Liver (tissue), 7 donors: ENCODE measurements at regions not wholly inside any gene's neighbourhood (a gene's known extent, or its start where the extent isn't known, plus 50 kb on each side); places are given as distances from the start of the nearest gene placed in this dataset.

Experiments used
- DNase-seq: peaks from one replicate; pipeline ENCODE4 v3.0.0-alpha.2; 2017; ENCODE audit warnings: low spot score
- H3K27ac ChIP-seq, 2 donors: one replicate each; pipeline ENCODE4 v1.7.0; 2013; ENCODE audit warnings: inconsistent platforms in 2 of 2, low read length in 2 of 2, control low read depth in 1 of 2, low read depth in 1 of 2, mild to moderate bottlenecking in 1 of 2
- H3K27me3 ChIP-seq, 4 donors: one replicate each; pipeline versions ENCODE4 v1.6.1 to v1.7.0; 2013; ENCODE audit warnings: low read length in 3 of 4, inconsistent platforms in 1 of 4, mild to moderate bottlenecking in 1 of 4, moderate library complexity in 1 of 4; ENCODE audit not compliant: control insufficient read depth in 4 of 4, insufficient read depth in 4 of 4
- H3K36me3 ChIP-seq, 4 donors: one replicate each; pipeline versions ENCODE4 v1.6.1 to v1.7.0; 2013; ENCODE audit warnings: low read length in 3 of 4, mild to moderate bottlenecking in 3 of 4, low read depth in 1 of 4, moderate library complexity in 1 of 4; ENCODE audit not compliant: control insufficient read depth in 4 of 4, insufficient read depth in 3 of 4
- H3K4me1 ChIP-seq, 4 donors: one replicate each; pipeline versions ENCODE4 v1.6.1 to v1.7.0; 2013; ENCODE audit warnings: low read length in 3 of 4, mild to moderate bottlenecking in 3 of 4, moderate library complexity in 1 of 4; ENCODE audit not compliant: control insufficient read depth in 4 of 4, insufficient read depth in 4 of 4
- H3K4me3 ChIP-seq, 3 donors: one replicate each; pipeline versions ENCODE4 v1.6.1 to v1.7.0; 2013; ENCODE audit warnings: low read length in 3 of 3, control low read depth in 1 of 3, low read depth in 1 of 3, mild to moderate bottlenecking in 1 of 3
- H3K9ac ChIP-seq, 2 donors: one replicate each; pipeline ENCODE4 v1.7.0; 2013; ENCODE audit warnings: low read length in 2 of 2, mild to moderate bottlenecking in 2 of 2, moderate library complexity in 2 of 2, control low read depth in 1 of 2, low read depth in 1 of 2
- H3K9me3 ChIP-seq, 4 donors: one replicate each; pipeline versions ENCODE4 v1.6.1 to v1.7.0; 2013; ENCODE audit warnings: low read length in 3 of 4; ENCODE audit not compliant: control insufficient read depth in 4 of 4
- EGR1 ChIP-seq, 2 donors: IDR thresholded peaks; 2 replicates each; pipeline ENCODE4 v1.6.1; 2016 to 2018; ENCODE audit warnings: antibody characterized with exemption in 2 of 2, low read depth in 2 of 2
- FOXA1 ChIP-seq: IDR thresholded peaks from 2 replicates; pipeline ENCODE4 v1.6.1; 2016; ENCODE audit warnings: antibody characterized with exemption
- FOXA2 ChIP-seq: IDR thresholded peaks from 2 replicates; pipeline ENCODE4 v1.6.1; 2016; ENCODE audit warnings: antibody characterized with exemption
- HNF4A ChIP-seq, 2 donors: conservative IDR thresholded peaks; 2 replicates each; pipeline ENCODE4 v1.6.1; 2016; ENCODE audit warnings: antibody characterized with exemption in 2 of 2, mild to moderate bottlenecking in 2 of 2
- HNF4G ChIP-seq: IDR thresholded peaks from 2 replicates; pipeline ENCODE4 v1.6.1; 2016; ENCODE audit warnings: antibody characterized with exemption
- JUND ChIP-seq, 2 donors: IDR thresholded peaks; 2 replicates each; pipeline ENCODE4 v1.6.1; 2016; ENCODE audit warnings: antibody characterized with exemption in 2 of 2
- RAD21 ChIP-seq, 2 donors: IDR thresholded peaks; 2 replicates each; pipeline ENCODE4 v1.6.1; 2016; ENCODE audit warnings: antibody characterized with exemption in 2 of 2, mild to moderate bottlenecking in 2 of 2
- RXRA ChIP-seq, 2 donors: IDR thresholded peaks; 2 replicates each; pipeline ENCODE4 v1.6.1; 2017 to 2018; ENCODE audit warnings: antibody characterized with exemption in 2 of 2, mild to moderate bottlenecking in 1 of 2
- SP1 ChIP-seq: IDR thresholded peaks from 2 replicates; pipeline ENCODE4 v1.6.1; 2018; ENCODE audit warnings: antibody characterized with exemption, mild to moderate bottlenecking
- TAF1 ChIP-seq: conservative IDR thresholded peaks from 2 replicates; pipeline ENCODE4 v1.6.1; 2016; ENCODE audit warnings: antibody characterized with exemption, mild to moderate bottlenecking
- WGBS: extraction: QIAGEN DNeasy Blood & Tissue Kit; methylation state at CpG from one replicate; pipeline ENCODE4 v1.1.7; 2013; 5-methylcytosine and 5-hydroxymethylcytosine counted together
- TF ChIP-seq, protein P1 (sequence below): IDR thresholded peaks from 2 replicates; pipeline ENCODE4 v1.6.1; 2016; ENCODE audit warnings: antibody characterized with exemption
- TF ChIP-seq, protein P2 (sequence below): IDR thresholded peaks from 2 replicates; pipeline ENCODE4 v1.6.1; 2016; ENCODE audit warnings: antibody characterized with exemption
- TF ChIP-seq, protein P3 (sequence below): IDR thresholded peaks from 2 replicates; pipeline ENCODE4 v1.6.1; 2016; ENCODE audit warnings: antibody characterized with exemption
- donor health status: healthy.
- donor health status: healthy.
- donor health status: healthy.
- donor health status: healthy.

DNA sequence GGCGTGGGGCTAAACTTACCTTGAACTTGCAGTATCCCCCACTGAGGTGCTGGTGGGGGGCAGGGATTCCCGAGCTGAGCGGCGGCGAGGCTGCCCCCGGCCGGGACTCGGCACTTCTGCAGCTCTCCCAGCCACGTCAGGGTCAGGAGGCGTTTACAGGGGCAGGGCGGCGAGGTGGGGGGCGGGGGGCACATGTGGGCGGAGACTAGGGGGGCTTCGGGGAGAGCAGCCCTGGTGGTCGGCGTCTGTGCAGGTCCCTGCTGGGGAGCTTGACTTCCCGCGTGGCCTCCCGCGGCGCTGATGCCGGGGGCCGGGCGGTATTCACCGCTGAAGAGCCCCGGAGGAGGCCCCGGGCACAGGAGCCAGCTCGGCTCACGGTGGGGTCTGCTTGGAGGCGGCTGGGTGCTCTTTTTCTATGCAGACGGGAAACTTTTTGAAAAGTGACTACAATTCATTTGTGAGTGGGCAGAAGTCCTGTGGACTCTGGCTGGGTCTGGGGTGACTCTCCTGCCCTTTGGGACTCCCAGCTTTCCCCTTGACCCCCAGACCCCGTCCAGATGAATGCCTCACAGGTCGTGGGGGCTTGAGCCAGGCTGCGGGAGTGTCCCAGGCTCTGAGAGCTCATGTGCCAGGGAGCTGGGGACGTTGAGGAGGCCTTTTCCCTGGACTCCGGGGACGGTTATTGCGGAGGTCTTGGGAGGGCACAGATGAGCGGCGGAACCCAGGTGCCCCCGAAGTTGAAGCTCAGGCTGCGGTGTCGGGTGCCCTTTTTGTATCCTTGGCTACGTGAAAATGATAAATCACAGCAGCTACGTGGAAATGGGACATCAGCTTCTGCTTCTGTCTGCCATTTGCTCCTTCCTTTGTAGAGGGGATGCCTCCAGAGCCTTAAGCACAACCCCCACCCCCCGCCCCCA, 75.9 kb upstream of the GATA5 start:
- Histone ChIP-seq H3K27me3 (peaks cover 0 to 5% (median 2%) of the 10 kb centered on the region in 4 donors), H3K36me3 (no peaks in the 10 kb centered on the region), H3K9ac (no peak overlapping the region), H3K4me1 (peaks cover 0 to 15% (median 2%) of the 10 kb centered on the region in 4 donors), H3K27ac (no peak overlapping the region), H3K4me3 (no peak overlapping the region), H3K9me3 (no peaks in the 10 kb centered on the region)
- WGBS: 22% methylated on average over 47 of the region's 47 CpGs
- TF ChIP-seq TAF1 (no peak), FOXA2 (no peak), RXRA (IDR thresholded peaks at IDR 0.05) (no peak), HNF4G (no peak), FOXA1 (no peak), SP1 (no peak), JUND (IDR thresholded peaks at IDR 0.05) (no peak), EGR1 (IDR thresholded peaks at IDR 0.05; ENCODE audit: low read depth in 2 of 2) (no peak), HNF4A (conservative IDR thresholded peaks at IDR 0.05) (no peak)
- TF ChIP-seq, protein P1, sequence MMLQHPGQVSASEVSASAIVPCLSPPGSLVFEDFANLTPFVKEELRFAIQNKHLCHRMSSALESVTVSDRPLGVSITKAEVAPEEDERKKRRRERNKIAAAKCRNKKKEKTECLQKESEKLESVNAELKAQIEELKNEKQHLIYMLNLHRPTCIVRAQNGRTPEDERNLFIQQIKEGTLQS: no peak
- TF ChIP-seq, protein P2, sequence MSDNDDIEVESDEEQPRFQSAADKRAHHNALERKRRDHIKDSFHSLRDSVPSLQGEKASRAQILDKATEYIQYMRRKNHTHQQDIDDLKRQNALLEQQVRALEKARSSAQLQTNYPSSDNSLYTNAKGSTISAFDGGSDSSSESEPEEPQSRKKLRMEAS: no peak
- TF ChIP-seq, protein P3, sequence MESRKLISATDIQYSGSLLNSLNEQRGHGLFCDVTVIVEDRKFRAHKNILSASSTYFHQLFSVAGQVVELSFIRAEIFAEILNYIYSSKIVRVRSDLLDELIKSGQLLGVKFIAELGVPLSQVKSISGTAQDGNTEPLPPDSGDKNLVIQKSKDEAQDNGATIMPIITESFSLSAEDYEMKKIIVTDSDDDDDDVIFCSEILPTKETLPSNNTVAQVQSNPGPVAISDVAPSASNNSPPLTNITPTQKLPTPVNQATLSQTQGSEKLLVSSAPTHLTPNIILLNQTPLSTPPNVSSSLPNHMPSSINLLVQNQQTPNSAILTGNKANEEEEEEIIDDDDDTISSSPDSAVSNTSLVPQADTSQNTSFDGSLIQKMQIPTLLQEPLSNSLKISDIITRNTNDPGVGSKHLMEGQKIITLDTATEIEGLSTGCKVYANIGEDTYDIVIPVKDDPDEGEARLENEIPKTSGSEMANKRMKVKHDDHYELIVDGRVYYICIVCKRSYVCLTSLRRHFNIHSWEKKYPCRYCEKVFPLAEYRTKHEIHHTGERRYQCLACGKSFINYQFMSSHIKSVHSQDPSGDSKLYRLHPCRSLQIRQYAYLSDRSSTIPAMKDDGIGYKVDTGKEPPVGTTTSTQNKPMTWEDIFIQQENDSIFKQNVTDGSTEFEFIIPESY: no peak
- no peak for DNase-seq

DNA sequence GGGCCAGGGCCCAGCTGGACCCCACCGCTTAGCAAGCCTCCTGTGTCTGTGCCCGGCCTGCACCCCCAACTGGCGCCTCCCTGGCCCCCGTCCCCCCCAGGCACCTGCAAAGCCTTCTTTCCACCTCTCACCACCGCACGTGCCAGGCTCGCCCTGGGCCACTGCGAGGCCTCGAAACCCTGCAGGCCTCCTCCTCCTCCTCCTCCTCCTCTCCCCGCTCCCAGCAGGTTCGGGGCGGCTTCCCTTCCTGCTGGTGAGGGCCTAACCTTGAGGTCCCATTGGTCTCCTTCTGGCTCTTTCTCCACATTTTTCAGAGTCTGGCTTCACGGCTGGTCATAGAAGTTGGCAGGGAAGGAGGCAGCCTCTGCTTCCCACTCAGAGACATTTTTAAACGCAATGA, 76.8 kb upstream of the GATA5 start:
- DNase-seq: no peak
- Histone ChIP-seq H3K4me1 (peaks cover 0 to 15% (median 2%) of the 10 kb centered on the region in 4 donors), H3K27ac (no peak overlapping the region), H3K27me3 (peaks cover 0 to 5% (median 2%) of the 10 kb centered on the region in 4 donors), H3K4me3 (no peak overlapping the region), H3K36me3 (no peaks in the 10 kb centered on the region), H3K9me3 (no peaks in the 10 kb centered on the region), H3K9ac (no peak overlapping the region)
- no peak for TF ChIP-seq RXRA (IDR thresholded peaks at IDR 0.05)
- TF ChIP-seq, protein P3: no peak
- no peak for TF ChIP-seq FOXA1
- no peak for TF ChIP-seq EGR1 (IDR thresholded peaks at IDR 0.05; ENCODE audit: low read depth in 2 of 2)
- no peak for TF ChIP-seq RAD21 (IDR thresholded peaks at IDR 0.05)
- TF ChIP-seq, protein P2: no peak
- 79% methylated on average over 14 of the region's 14 CpGs for WGBS
